ENCODE measurements at regions not wholly inside any gene's neighbourhood (a gene's known extent, or its start where the extent isn't known, plus 50 kb on each side); places are given as distances from the start of the nearest gene placed in this dataset.

GRCh38 chr7:113694149-113694548 is 224.7 kb downstream of the PPP1R3A start:
- TF ChIP-seq POLR2A (IDR thresholded peaks at IDR 0.05; ENCODE audit: low read depth, low read length) (no peak), CTCF (conservative IDR thresholded peaks at IDR 0.05; ENCODE audit: low read depth, low read length) (no peak), BHLHE40 (IDR thresholded peaks at IDR 0.05; ENCODE audit: low read depth, low read length) (no peak), NFE2L2 (IDR thresholded peaks at IDR 0.05; ENCODE audit: low read depth, low read length) (no peak)

Data from IMR-90 (cell line).